Thymus (tissue), 11 donors: ENCODE measurements at regions not wholly inside any gene's neighbourhood (a gene's known extent, or its start where the extent isn't known, plus 50 kb on each side); places are given as distances from the start of the nearest gene placed in this dataset.

Experiments
- DNase-seq, 9 donors: peaks; one replicate each; pipeline ENCODE4 v3.0.0-alpha.2; 2013; ENCODE audit warnings: low spot score in 9 of 9, low read depth in 6 of 9, missing footprints in 1 of 9
- H3K27ac ChIP-seq, 2 donors: one replicate each; pipeline ENCODE4 v1.5.1; 2013; ENCODE audit warnings: control low read depth in 1 of 2, low read depth in 1 of 2, low read length in 1 of 2, mild to moderate bottlenecking in 1 of 2, moderate library complexity in 1 of 2
- H3K27me3 ChIP-seq, 2 donors: one replicate each; pipeline ENCODE4 v1.5.1; 2013; ENCODE audit warnings: low read length in 1 of 2; ENCODE audit not compliant: control insufficient read depth in 2 of 2, insufficient read depth in 1 of 2
- H3K36me3 ChIP-seq, 2 donors: one replicate each; pipeline ENCODE4 v1.5.1; 2013; ENCODE audit warnings: low read length in 1 of 2, mild to moderate bottlenecking in 1 of 2, moderate library complexity in 1 of 2; ENCODE audit not compliant: control insufficient read depth in 2 of 2, insufficient read depth in 2 of 2
- H3K4me1 ChIP-seq, 2 donors: one replicate each; pipeline ENCODE4 v1.5.1; 2013; ENCODE audit warnings: low read length in 2 of 2; ENCODE audit not compliant: control insufficient read depth in 2 of 2, insufficient read depth in 2 of 2
- H3K4me3 ChIP-seq, 2 donors: one replicate each; pipeline ENCODE4 v1.5.1; 2013; ENCODE audit warnings: low read length in 2 of 2, control low read depth in 1 of 2, mild to moderate bottlenecking in 1 of 2
- H3K9me3 ChIP-seq, 2 donors: one replicate each; pipeline ENCODE4 v1.5.1; 2013; ENCODE audit warnings: low read length in 1 of 2, mild to moderate bottlenecking in 1 of 2; ENCODE audit not compliant: control insufficient read depth in 2 of 2, insufficient read depth in 1 of 2
- WGBS: extraction: QIAGEN DNeasy Blood & Tissue Kit; methylation state at CpG from one replicate; pipeline ENCODE4 v1.1.7; 2013; 5-methylcytosine and 5-hydroxymethylcytosine counted together
- donor health status: healthy.

GRCh38 chr14:66092206-66092605 is 394.0 kb upstream of the CCDC196 start:
- Histone ChIP-seq H3K27ac (no peak overlapping the region), H3K27me3 (no peaks in the 10 kb centered on the region), H3K4me3 (no peak overlapping the region), H3K36me3 (no peaks in the 10 kb centered on the region), H3K9me3 (no peaks in the 10 kb centered on the region), H3K4me1 (no peaks in the 10 kb centered on the region)
- 98% methylated on average over 1 of the region's 1 CpG for WGBS
- DNase-seq, result no peak

GRCh38 chr14:66092748-66093147 is 393.4 kb upstream of the CCDC196 start:
- Histone ChIP-seq H3K9me3 (no peaks in the 10 kb centered on the region), H3K4me1 (no peaks in the 10 kb centered on the region), H3K27ac (no peak overlapping the region), H3K4me3 (no peak overlapping the region), H3K36me3 (no peaks in the 10 kb centered on the region), H3K27me3 (no peaks in the 10 kb centered on the region)
- no peak for DNase-seq
- WGBS, result 97% methylated on average over 12 of the region's 12 CpGs

GRCh38 chr14:66094001-66094727 is 392.0 kb upstream of the CCDC196 start:
- no peaks in the 10 kb centered on the region for H3K9me3 ChIP-seq
- H3K4me3 ChIP-seq, result no peak overlapping the region
- H3K36me3 ChIP-seq, result no peaks in the 10 kb centered on the region
- H3K27me3 ChIP-seq, result no peaks in the 10 kb centered on the region
- DNase-seq, result no peak
- WGBS, result 94% methylated on average over 38 of the region's 38 CpGs
- no peak overlapping the region for H3K27ac ChIP-seq
- no peaks in the 10 kb centered on the region for H3K4me1 ChIP-seq

- no peak overlapping the region for H3K27ac ChIP-seq
- H3K9me3 ChIP-seq, result no peaks in the 10 kb centered on the region
- no peaks in the 10 kb centered on the region for H3K27me3 ChIP-seq
- 96% methylated on average over 4 of the region's 4 CpGs for WGBS
- no peaks in the 10 kb centered on the region for H3K4me1 ChIP-seq
- no peaks in the 10 kb centered on the region for H3K36me3 ChIP-seq
- DNase-seq, result no peak
- no peak overlapping the region for H3K4me3 ChIP-seq
Measured at GRCh38 chr14:66099451-66099850, 386.7 kb upstream of the CCDC196 start.

GRCh38 chr14:66099931-66100330 is 386.2 kb upstream of the CCDC196 start:
- no peaks in the 10 kb centered on the region for H3K36me3 ChIP-seq
- H3K27ac ChIP-seq, result no peak overlapping the region
- no peak overlapping the region for H3K4me3 ChIP-seq
- H3K27me3 ChIP-seq, result no peaks in the 10 kb centered on the region
- no peak for DNase-seq
- 93% methylated on average over 1 of the region's 1 CpG for WGBS
- H3K4me1 ChIP-seq, result no peaks in the 10 kb centered on the region
- no peaks in the 10 kb centered on the region for H3K9me3 ChIP-seq

GRCh38 chr14:66101662-66102061 is 384.5 kb upstream of the CCDC196 start:
- no peak for DNase-seq
- 94% methylated on average over 1 of the region's 1 CpG for WGBS
- Histone ChIP-seq H3K4me1 (no peaks in the 10 kb centered on the region), H3K27me3 (no peaks in the 10 kb centered on the region), H3K27ac (no peak overlapping the region), H3K9me3 (no peaks in the 10 kb centered on the region), H3K36me3 (no peaks in the 10 kb centered on the region), H3K4me3 (no peak overlapping the region)

GRCh38 chr14:66104486-66104885 is 381.7 kb upstream of the CCDC196 start:
- WGBS, result 92% methylated on average over 5 of the region's 5 CpGs
- Histone ChIP-seq H3K27me3 (no peaks in the 10 kb centered on the region), H3K27ac (no peak overlapping the region), H3K4me1 (no peaks in the 10 kb centered on the region), H3K9me3 (no peaks in the 10 kb centered on the region), H3K4me3 (no peak overlapping the region), H3K36me3 (no peaks in the 10 kb centered on the region)
- DNase-seq, result no peak

GRCh38 chr14:66105815-66106214 is 380.4 kb upstream of the CCDC196 start:
- H3K27ac ChIP-seq, result no peak overlapping the region
- WGBS, result 90% methylated on average over 4 of the region's 4 CpGs
- H3K27me3 ChIP-seq, result no peaks in the 10 kb centered on the region
- H3K36me3 ChIP-seq, result no peaks in the 10 kb centered on the region
- H3K9me3 ChIP-seq, result no peaks in the 10 kb centered on the region
- H3K4me1 ChIP-seq, result no peaks in the 10 kb centered on the region
- H3K4me3 ChIP-seq, result no peak overlapping the region
- DNase-seq, result no peak

GRCh38 chr14:66109426-66109825 is 376.7 kb upstream of the CCDC196 start:
- 94% methylated on average over 1 of the region's 1 CpG for WGBS
- Histone ChIP-seq H3K36me3 (no peaks in the 10 kb centered on the region), H3K27me3 (no peaks in the 10 kb centered on the region), H3K4me3 (no peak overlapping the region), H3K9me3 (no peaks in the 10 kb centered on the region), H3K4me1 (no peaks in the 10 kb centered on the region), H3K27ac (no peak overlapping the region)
- no peak for DNase-seq
